H9 (cell line): ENCODE measurements at regions not wholly inside any gene's neighbourhood (a gene's known extent, or its start where the extent isn't known, plus 50 kb on each side); places are given as distances from the start of the nearest gene placed in this dataset.

Experiments
- DNase-seq: peaks from one replicate; pipeline ENCODE4 v3.0.0-alpha.2; 2017
- H2AFZ ChIP-seq: one replicate; pipeline ENCODE4 v1.6.1; 2013; ENCODE audit warnings: mild to moderate bottlenecking, low read length, control low read depth, moderate library complexity
- H2AK5ac ChIP-seq: 2 replicates; pipeline ENCODE4 v1.6.1; 2013; ENCODE audit warnings: low read length, control low read depth, mixed read lengths; ENCODE audit not compliant: insufficient read length
- H2BK120ac ChIP-seq: one replicate; pipeline ENCODE4 v1.6.1; 2013; ENCODE audit warnings: low read depth, mild to moderate bottlenecking, low read length, control low read depth, inconsistent platforms; ENCODE audit not compliant: poor library complexity, severe bottlenecking
- H2BK12ac ChIP-seq: 2 replicates; pipeline ENCODE4 v1.6.1; 2013; ENCODE audit warnings: low read length, control low read depth, mixed read lengths, low read depth; ENCODE audit not compliant: insufficient read length
- H2BK15ac ChIP-seq: 2 replicates; pipeline ENCODE4 v1.6.1; 2013; ENCODE audit warnings: low read depth, low read length, control low read depth
- H2BK20ac ChIP-seq: one replicate; pipeline ENCODE4 v1.6.1; 2013; ENCODE audit warnings: low read depth, mild to moderate bottlenecking, low read length, control low read depth, inconsistent platforms; ENCODE audit not compliant: poor library complexity, severe bottlenecking
- H2BK5ac ChIP-seq: 2 replicates; pipeline ENCODE4 v1.6.1; 2013; ENCODE audit warnings: low read length, control low read depth, mixed read lengths; ENCODE audit not compliant: insufficient read length
- H3K14ac ChIP-seq: 2 replicates; pipeline ENCODE4 v1.6.1; 2013; ENCODE audit warnings: low read length, control low read depth; ENCODE audit not compliant: insufficient read depth
- H3K18ac ChIP-seq: 2 replicates; pipeline ENCODE4 v1.6.1; 2013; ENCODE audit warnings: low read depth, mild to moderate bottlenecking, mixed read lengths, low read length, control low read depth; ENCODE audit not compliant: insufficient read length
- H3K23ac ChIP-seq: 2 replicates; pipeline ENCODE4 v1.6.1; 2013; ENCODE audit warnings: low read length, control low read depth, mixed read lengths, low read depth; ENCODE audit not compliant: insufficient read length
- H3K23me2 ChIP-seq: 2 replicates; pipeline ENCODE4 v1.6.1; 2013; ENCODE audit warnings: low read depth, mild to moderate bottlenecking, mixed read lengths, low read length, control low read depth; ENCODE audit not compliant: insufficient read length, poor library complexity, severe bottlenecking
- H3K27ac ChIP-seq: 2 replicates; pipeline ENCODE4 v1.5.1; 2013; ENCODE audit warnings: low read length, control low read depth, mixed read lengths, low read depth; ENCODE audit not compliant: insufficient read length
- H3K27me3 ChIP-seq: 2 replicates; pipeline ENCODE4 v1.6.1; 2013; ENCODE audit warnings: low read length, control low read depth, inconsistent platforms; ENCODE audit not compliant: insufficient read depth
- H3K4ac ChIP-seq: 2 replicates; pipeline ENCODE4 v1.6.1; 2013; ENCODE audit warnings: low read depth, mild to moderate bottlenecking, control low read depth, inconsistent platforms, low read length, moderate library complexity
- H3K4me1 ChIP-seq: 2 replicates; pipeline ENCODE4 v1.6.1; 2013; ENCODE audit warnings: low read length, control low read depth, inconsistent platforms; ENCODE audit not compliant: insufficient read depth
- H3K4me2 ChIP-seq: 2 replicates; pipeline ENCODE4 v1.6.1; 2013; ENCODE audit warnings: low read length, control low read depth, mixed read lengths; ENCODE audit not compliant: insufficient read length, insufficient read depth
- H3K56ac ChIP-seq: 2 replicates; pipeline ENCODE4 v1.6.1; 2013; ENCODE audit warnings: low read depth, mild to moderate bottlenecking, mixed read lengths, low read length, control low read depth; ENCODE audit not compliant: insufficient read length
- H3K79me1 ChIP-seq: 2 replicates; pipeline ENCODE4 v1.6.1; 2013; ENCODE audit warnings: low read depth, mild to moderate bottlenecking, moderate library complexity, low read length, control low read depth, inconsistent platforms; ENCODE audit not compliant: insufficient read depth, poor library complexity, severe bottlenecking
- H3K79me2 ChIP-seq: 2 replicates; pipeline ENCODE4 v1.6.1; 2013; ENCODE audit warnings: low read length, control low read depth, inconsistent platforms; ENCODE audit not compliant: insufficient read depth
- H3K9ac ChIP-seq: 2 replicates; pipeline ENCODE4 v1.6.1; 2013; ENCODE audit warnings: low read length, control low read depth, mixed read lengths; ENCODE audit not compliant: insufficient read length; ENCODE audit errors: extremely low read depth
- H3K9me3 ChIP-seq: one replicate; pipeline ENCODE4 v1.6.1; 2013; ENCODE audit warnings: low read depth, low read length, inconsistent platforms; ENCODE audit not compliant: control insufficient read depth
- H3T11ph ChIP-seq: one replicate; pipeline ENCODE4 v1.6.1; 2013; ENCODE audit warnings: mild to moderate bottlenecking, low read length, control low read depth, inconsistent platforms
- H4K20me1 ChIP-seq: one replicate; pipeline ENCODE4 v1.6.1; 2013; ENCODE audit not compliant: control insufficient read depth, insufficient read length, insufficient read depth
- H4K5ac ChIP-seq: 2 replicates; pipeline ENCODE4 v1.6.1; 2013; ENCODE audit warnings: low read depth, mild to moderate bottlenecking, mixed read lengths, low read length, control low read depth; ENCODE audit not compliant: insufficient read length
- H4K8ac ChIP-seq: replicated peaks from 2 replicates; pipeline ENCODE4 v1.6.1; 2013; ENCODE audit warnings: low read length, control low read depth, mixed read lengths, low read depth; ENCODE audit not compliant: insufficient read length
- H4K91ac ChIP-seq: 2 replicates; pipeline ENCODE4 v1.6.1; 2013; ENCODE audit warnings: low read depth, mild to moderate bottlenecking, moderate library complexity, mixed read lengths, low read length, control low read depth; ENCODE audit not compliant: insufficient read length
- H3K27ac Mint-ChIP-seq, 3 experiments: 2 replicates in 2 of 3; 3 replicates in 1 of 3; pipeline ENCODE4 v1.8.0; 2020 to 2021; ENCODE audit warnings: mixed read lengths in 3 of 3, mild to moderate bottlenecking in 1 of 3, moderate library complexity in 1 of 3
- H3K27me3 Mint-ChIP-seq: 2 replicates; pipeline ENCODE4 v1.8.0; 2021; ENCODE audit warnings: low read depth, mild to moderate bottlenecking, moderate library complexity, mixed read lengths
- H3K36me3 Mint-ChIP-seq, 3 experiments: 2 replicates in 2 of 3; 3 replicates in 1 of 3; pipeline ENCODE4 v1.8.0; 2020 to 2021; ENCODE audit warnings: low read depth in 3 of 3, mixed read lengths in 3 of 3; ENCODE audit not compliant: insufficient read depth in 1 of 3
- H3K4me1 Mint-ChIP-seq, 2 experiments: 2 replicates each; pipeline ENCODE4 v1.8.0; 2020; ENCODE audit warnings: mixed read lengths in 2 of 2
- H3K4me3 Mint-ChIP-seq, 2 experiments: 2 replicates in 1 of 2; 3 replicates in 1 of 2; pipeline ENCODE4 v1.8.0; 2020 to 2021; ENCODE audit warnings: mild to moderate bottlenecking in 2 of 2, mixed read lengths in 2 of 2, moderate library complexity in 1 of 2
- H3K9me3 Mint-ChIP-seq, 2 experiments: 2 replicates in 1 of 2; 3 replicates in 1 of 2; pipeline ENCODE4 v1.8.0; 2020; ENCODE audit warnings: mild to moderate bottlenecking in 2 of 2, mixed read lengths in 2 of 2, moderate library complexity in 1 of 2
- WGBS: extraction: QIAGEN DNeasy Blood & Tissue Kit; methylation state at CpG from one replicate; pipeline ENCODE4 v1.1.7; 2013; ENCODE audit warnings: missing lambda C conversion rate, low lambda C conversion rate, mixed read lengths; ENCODE audit not compliant: insufficient read length; ENCODE audit errors: extremely low coverage; 5-methylcytosine and 5-hydroxymethylcytosine counted together
- TF ChIP-seq, protein P1 (sequence below): fragments of 200-600 bp; sonication (generic); conservative IDR thresholded peaks from 3 replicates; pipeline ENCODE4 v1.8.0; 2021; ENCODE audit warnings: antibody characterized with exemption, mild to moderate bottlenecking

DNA sequence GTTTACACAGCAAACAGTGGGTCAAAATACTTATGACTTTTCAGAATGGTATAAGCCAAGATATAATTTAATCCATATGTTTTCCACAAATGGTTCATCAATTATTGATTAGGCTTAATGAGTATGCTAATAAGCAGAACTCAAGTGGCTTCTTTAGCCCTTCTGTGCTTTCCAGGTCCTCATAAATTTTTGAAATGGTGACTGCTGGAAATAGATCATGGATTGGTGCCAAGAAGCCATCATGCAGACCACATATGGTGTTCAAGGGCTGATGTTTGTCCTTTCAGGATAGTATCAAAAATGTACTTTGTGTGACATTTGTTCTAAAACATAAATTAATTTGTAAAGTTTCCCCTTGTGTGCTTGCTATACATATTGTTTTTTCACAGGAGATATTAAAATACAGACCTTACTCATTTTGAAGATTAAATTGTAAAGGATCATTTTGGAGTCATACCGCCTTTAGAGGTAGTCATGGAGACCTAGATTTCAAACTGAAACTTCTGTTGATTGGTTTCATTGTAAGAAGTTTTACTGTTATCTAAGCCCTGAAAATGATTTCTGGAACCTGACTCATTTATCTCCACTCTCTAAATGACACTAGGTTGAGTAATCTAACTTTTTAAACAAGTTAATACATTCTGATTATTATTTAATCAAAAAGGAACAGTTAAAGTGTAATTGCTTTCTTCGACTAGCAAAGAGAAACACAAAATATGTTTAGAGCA, 507.9 kb downstream of the PLA2G4A start:
- Histone ChIP-seq H3K27ac (no peak overlapping the region), H3K56ac (no peak overlapping the region), H4K5ac (no peak overlapping the region), H3K4ac (no peak overlapping the region), H2BK20ac (no peak overlapping the region), H3K9me3 (no peaks in the 10 kb centered on the region), H3K27me3 (no peaks in the 10 kb centered on the region), H3K23me2 (no peaks in the 10 kb centered on the region), H3K14ac (no peak overlapping the region), H2BK12ac (no peak overlapping the region), H3K79me1 (no peaks in the 10 kb centered on the region), H2AFZ (no peak overlapping the region), H2BK5ac (no peak overlapping the region), H3K23ac (no peak overlapping the region), H4K91ac (no peak overlapping the region), H3K18ac (no peak overlapping the region), H4K20me1 (no peaks in the 10 kb centered on the region), H2BK120ac (no peak overlapping the region), H2BK15ac (no peak overlapping the region), H3K4me2 (no peak overlapping the region), H3K79me2 (no peaks in the 10 kb centered on the region), H3K4me1 (no peaks in the 10 kb centered on the region), H2AK5ac (no peak overlapping the region), H4K8ac (no peak overlapping the region), H3T11ph (no peak overlapping the region), H3K9ac (no peak overlapping the region)
- Mint-ChIP-seq H3K4me1 (peaks cover 0 to 2% of the 10 kb centered on the region in 2 experiments; a peak in 2 of 4 replicates), H3K9me3 (peaks cover 0 to 2% of the 10 kb centered on the region in 2 experiments; a peak in 1 of 5 replicates), H3K36me3 (no peaks in the 10 kb centered on the region), H3K27ac (no peak overlapping the region), H3K27me3 (no peaks in the 10 kb centered on the region), H3K4me3 (no peak overlapping the region)
- no peak for DNase-seq
- WGBS = no CpG with 5 or more reads among the region's 2 CpGs
- TF ChIP-seq, protein P1, sequence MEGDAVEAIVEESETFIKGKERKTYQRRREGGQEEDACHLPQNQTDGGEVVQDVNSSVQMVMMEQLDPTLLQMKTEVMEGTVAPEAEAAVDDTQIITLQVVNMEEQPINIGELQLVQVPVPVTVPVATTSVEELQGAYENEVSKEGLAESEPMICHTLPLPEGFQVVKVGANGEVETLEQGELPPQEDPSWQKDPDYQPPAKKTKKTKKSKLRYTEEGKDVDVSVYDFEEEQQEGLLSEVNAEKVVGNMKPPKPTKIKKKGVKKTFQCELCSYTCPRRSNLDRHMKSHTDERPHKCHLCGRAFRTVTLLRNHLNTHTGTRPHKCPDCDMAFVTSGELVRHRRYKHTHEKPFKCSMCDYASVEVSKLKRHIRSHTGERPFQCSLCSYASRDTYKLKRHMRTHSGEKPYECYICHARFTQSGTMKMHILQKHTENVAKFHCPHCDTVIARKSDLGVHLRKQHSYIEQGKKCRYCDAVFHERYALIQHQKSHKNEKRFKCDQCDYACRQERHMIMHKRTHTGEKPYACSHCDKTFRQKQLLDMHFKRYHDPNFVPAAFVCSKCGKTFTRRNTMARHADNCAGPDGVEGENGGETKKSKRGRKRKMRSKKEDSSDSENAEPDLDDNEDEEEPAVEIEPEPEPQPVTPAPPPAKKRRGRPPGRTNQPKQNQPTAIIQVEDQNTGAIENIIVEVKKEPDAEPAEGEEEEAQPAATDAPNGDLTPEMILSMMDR = no peak
